H1 (cell line): ENCODE measurements at regions not wholly inside any gene's neighbourhood (a gene's known extent, or its start where the extent isn't known, plus 50 kb on each side); places are given as distances from the start of the nearest gene placed in this dataset.

Source experiments
- CTCF ChIA-PET: fragments of 300-600 bp; sonication (Branson Sonifier 250); formaldehyde crosslinking; loops from one replicate; lab custom pipeline; 2021; ENCODE audit not compliant: partially characterized antibody; lab: Charles Lee
- POLR2A ChIA-PET: fragments of 300-600 bp; sonication (Branson Sonifier 250); formaldehyde crosslinking; loops from one replicate; lab custom pipeline; 2021; ENCODE audit warnings: inconsistent platforms; ENCODE audit not compliant: partially characterized antibody; lab: Charles Lee
- DNase-seq, 2 experiments: peaks; one replicate each; pipeline versions ENCODE4 v3.0.0 to v3.0.0-alpha.2; 2010 to 2022; ENCODE audit warnings: low spot score in 2 of 2, low read depth in 1 of 2, mixed read lengths in 1 of 2
- FAIRE-seq: peaks from 2 replicates; lab custom pipeline; 2011; peaks lifted over from hg19 to GRCh38; lab: Jason Lieb, UNC
- H2AFZ ChIP-seq: 2 replicates; pipeline ENCODE4 v1.8.1; 2012; ENCODE audit warnings: low read length, inconsistent platforms
- H2AK5ac ChIP-seq: 2 replicates; pipeline ENCODE4 v1.6.1; 2013; ENCODE audit warnings: low read depth, low read length
- H2BK120ac ChIP-seq: replicated peaks from 2 replicates; pipeline ENCODE3; 2013; ENCODE audit warnings: low read depth, low read length, inconsistent platforms
- H2BK12ac ChIP-seq: 2 replicates; pipeline ENCODE4 v1.6.1; 2013; ENCODE audit warnings: low read depth, low read length
- H2BK15ac ChIP-seq: 2 replicates; pipeline ENCODE4 v1.6.1; 2013; ENCODE audit warnings: low read length
- H2BK20ac ChIP-seq: 2 replicates; pipeline ENCODE4 v1.6.1; 2013; ENCODE audit warnings: low read length
- H2BK5ac ChIP-seq: 2 replicates; pipeline ENCODE4 v1.6.1; 2013; ENCODE audit warnings: low read depth, low read length
- H3K14ac ChIP-seq: 2 replicates; pipeline ENCODE4 v1.6.1; 2013; ENCODE audit warnings: inconsistent platforms; ENCODE audit not compliant: insufficient read length
- H3K18ac ChIP-seq: 2 replicates; pipeline ENCODE4 v1.6.1; 2013; ENCODE audit warnings: low read length; ENCODE audit errors: extremely low read depth
- H3K23ac ChIP-seq: 2 replicates; pipeline ENCODE4 v1.6.1; 2013; ENCODE audit warnings: inconsistent platforms; ENCODE audit not compliant: insufficient read length
- H3K23me2 ChIP-seq: 2 replicates; pipeline ENCODE4 v1.6.1; 2013; ENCODE audit warnings: low read depth, low read length
- H3K27ac ChIP-seq: 2 replicates; pipeline ENCODE4 v1.6.1; 2011; ENCODE audit warnings: low read depth, low read length, inconsistent platforms
- H3K27me3 ChIP-seq, 4 experiments: replicated peaks in 1 of 4; 1 replicate in 1 of 4; 2 replicates in 3 of 4; pipeline versions ENCODE4 v1.6.1 to v1.8.1; 2011 to 2013; ENCODE audit warnings: low read length in 3 of 4, mild to moderate bottlenecking in 3 of 4, inconsistent platforms in 2 of 4, mixed read lengths in 2 of 4, moderate library complexity in 1 of 4; ENCODE audit not compliant: control insufficient read depth in 3 of 4, insufficient read depth in 3 of 4; ENCODE audit errors: extremely low read depth in 1 of 4
- H3K36me3 ChIP-seq, 4 experiments: 2 replicates each; pipeline versions ENCODE4 v1.6.1 to v1.8.1; 2011 to 2013; ENCODE audit warnings: mild to moderate bottlenecking in 4 of 4, low read length in 3 of 4, moderate library complexity in 2 of 4, control low read depth in 1 of 4, inconsistent platforms in 1 of 4; ENCODE audit not compliant: insufficient read depth in 4 of 4, control insufficient read depth in 2 of 4
- H3K4ac ChIP-seq: replicated peaks from 2 replicates; pipeline ENCODE3; 2013; ENCODE audit warnings: low read length, low read depth, mixed read lengths, inconsistent platforms; ENCODE audit not compliant: insufficient read length
- H3K4me1 ChIP-seq, 4 experiments: replicated peaks in 1 of 4; 1 replicate in 1 of 4; 2 replicates in 3 of 4; pipeline versions ENCODE4 v1.6.1 to v1.8.1; 2011 to 2013; ENCODE audit warnings: low read length in 3 of 4, inconsistent platforms in 2 of 4, mixed read lengths in 1 of 4; ENCODE audit not compliant: insufficient read depth in 4 of 4, control insufficient read depth in 3 of 4
- H3K4me2 ChIP-seq, 2 experiments: 2 replicates each; pipeline versions ENCODE4 v1.6.1 to v1.8.1; 2011 to 2013; ENCODE audit warnings: low read depth in 2 of 2, low read length in 2 of 2, control low read depth in 1 of 2, inconsistent platforms in 1 of 2, mild to moderate bottlenecking in 1 of 2; ENCODE audit not compliant: insufficient read depth in 1 of 2
- H3K4me3 ChIP-seq, 4 experiments: fragments of 200-600, 300-600 bp in 1 of 4; sonication (generic), shearing (Covaris generic), sonication (Bioruptor Twin) in 1 of 4; 2 replicates each; pipeline versions ENCODE4 v1.5.1 to v1.8.1; 2011 to 2016; ENCODE audit warnings: low read length in 4 of 4, low read depth in 3 of 4, control low read depth in 2 of 4, inconsistent platforms in 2 of 4, mild to moderate bottlenecking in 2 of 4, mixed read lengths in 1 of 4, moderate library complexity in 1 of 4; ENCODE audit not compliant: insufficient read depth in 2 of 4; ENCODE audit errors: extremely low read depth in 1 of 4
- H3K56ac ChIP-seq: replicated peaks from 2 replicates; pipeline ENCODE3; 2013; ENCODE audit warnings: low read depth, mild to moderate bottlenecking, mixed read lengths, low read length, inconsistent platforms; ENCODE audit not compliant: insufficient read length
- H3K79me1 ChIP-seq: 2 replicates; pipeline ENCODE4 v1.6.1; 2013; ENCODE audit warnings: low read depth, low read length, control low read depth
- H3K79me2 ChIP-seq, 2 experiments: 2 replicates each; pipeline versions ENCODE4 v1.6.1 to v1.8.1; 2012 to 2013; ENCODE audit warnings: low read length in 2 of 2, mild to moderate bottlenecking in 2 of 2, inconsistent platforms in 1 of 2; ENCODE audit not compliant: insufficient read depth in 2 of 2, control insufficient read depth in 1 of 2
- H3K9ac ChIP-seq, 4 experiments: replicated peaks in 1 of 4; 1 replicate in 1 of 4; 2 replicates in 3 of 4; pipeline versions ENCODE4 v1.6.1 to v1.8.1; 2011 to 2013; ENCODE audit warnings: low read depth in 3 of 4, low read length in 3 of 4, control low read depth in 2 of 4, mild to moderate bottlenecking in 2 of 4, moderate library complexity in 2 of 4, inconsistent platforms in 1 of 4; ENCODE audit errors: extremely low read depth in 1 of 4
- H3K9me3 ChIP-seq, 2 experiments: 2 replicates each; pipeline versions ENCODE4 v1.6.1 to v1.8.1; 2012 to 2013; ENCODE audit warnings: mild to moderate bottlenecking in 2 of 2, moderate library complexity in 2 of 2, control low read depth in 1 of 2, inconsistent platforms in 1 of 2, low read depth in 1 of 2, low read length in 1 of 2, mixed read lengths in 1 of 2; ENCODE audit not compliant: insufficient read depth in 2 of 2
- H4K20me1 ChIP-seq, 2 experiments: replicated peaks in 1 of 2; 2 replicates each; pipeline versions ENCODE3 to v1.8.1; 2011 to 2013; ENCODE audit warnings: inconsistent platforms in 2 of 2, low read length in 2 of 2, mild to moderate bottlenecking in 1 of 2; ENCODE audit not compliant: insufficient read depth in 2 of 2, control insufficient read depth in 1 of 2
- H4K5ac ChIP-seq: 2 replicates; pipeline ENCODE4 v1.6.1; 2013; ENCODE audit warnings: low read length, low read depth, mixed read lengths, inconsistent platforms; ENCODE audit not compliant: insufficient read length
- H4K8ac ChIP-seq: 2 replicates; pipeline ENCODE4 v1.8.0; 2013; ENCODE audit warnings: mild to moderate bottlenecking, moderate library complexity, low read length, inconsistent platforms; ENCODE audit not compliant: insufficient read depth; ENCODE audit errors: extremely low read depth
- H4K91ac ChIP-seq: replicated peaks from 2 replicates; pipeline ENCODE3; 2013; ENCODE audit warnings: low read length, mixed read lengths, inconsistent platforms; ENCODE audit not compliant: insufficient read length
- ASH2L ChIP-seq: fragments of 200-600, 300-600 bp; sonication (generic); IDR thresholded peaks from one replicate; pipeline ENCODE4 v1.7.1; 2017; ENCODE audit warnings: low read length
- CBX5 ChIP-seq: fragments of 300-800, 300-1000 bp; sonication (generic); IDR thresholded peaks from 2 replicates; pipeline ENCODE4 v1.7.1; 2016; ENCODE audit warnings: antibody characterized with exemption, low read length, low read depth
- CHD1 ChIP-seq: IDR thresholded peaks from 2 replicates; pipeline ENCODE4 v1.6.1; 2012; ENCODE audit warnings: low read depth, low read length, improper control_type of control experiment
- CHD2 ChIP-seq: IDR thresholded peaks from 2 replicates; pipeline ENCODE4 v1.6.1; 2012; ENCODE audit warnings: low read length, improper control_type of control experiment
- GABPA ChIP-seq: IDR thresholded peaks from 2 replicates; pipeline ENCODE4 v1.6.1; 2011; ENCODE audit warnings: mild to moderate bottlenecking, low read length, moderate library complexity, borderline replicate concordance; ENCODE audit not compliant: insufficient read depth
- NRF1 ChIP-seq: IDR thresholded peaks from 2 replicates; pipeline ENCODE4 v1.6.1; 2011; ENCODE audit warnings: mild to moderate bottlenecking, low read depth, low read length, improper control_type of control experiment
- RAD21 ChIP-seq, 2 experiments: IDR thresholded peaks in 1 of 2; conservative IDR thresholded peaks in 1 of 2; 2 replicates each; pipeline ENCODE4 v1.6.1; 2011; ENCODE audit warnings: low read depth in 2 of 2, low read length in 2 of 2, improper control_type of control experiment in 1 of 2, inconsistent platforms in 1 of 2, mild to moderate bottlenecking in 1 of 2, moderate library complexity in 1 of 2
- RFX5 ChIP-seq: IDR thresholded peaks from 2 replicates; pipeline ENCODE4 v1.6.1; 2011; ENCODE audit warnings: low read depth, low read length, improper control_type of control experiment, borderline replicate concordance
- TEAD4 ChIP-seq: IDR thresholded peaks from 2 replicates; pipeline ENCODE4 v1.6.1; 2012; ENCODE audit warnings: low read depth, low read length, inconsistent platforms, mixed read lengths

- Histone ChIP-seq H3K27me3 (no peaks in the 10 kb centered on the region), H4K20me1 (no peaks in the 10 kb centered on the region), H4K91ac (no peak overlapping the region), H2BK15ac (no peak overlapping the region), H3K9me3 (no peaks in the 10 kb centered on the region; a peak in 1 of 4 replicates), H4K8ac (no peak overlapping the region), H3K14ac (no peak overlapping the region), H3K4me1 (no peaks in the 10 kb centered on the region), H3K36me3 (no peaks in the 10 kb centered on the region), H4K5ac (no peak overlapping the region), H3K4me2 (no peak overlapping the region), H3K23me2 (no peaks in the 10 kb centered on the region), H2BK120ac (no peak overlapping the region), H3K23ac (no peak overlapping the region), H2BK20ac (no peak overlapping the region)
- ChIA-PET POLR2A (interaction anchor here (0.7 kb wide), 2 partner anchors 11 to 283 kb away, joined by 3 read pairs; no protein-coding TSS in a partner anchor), CTCF (interaction anchor here (0.7 to 1.6 kb wide), 2 partner anchors 17 to 66 kb away, joined by 3 to 4 read pairs; no protein-coding TSS in a partner anchor)
- no peak for FAIRE-seq
- TF ChIP-seq RFX5: no peak
- no peak for TF ChIP-seq CBX5
- TF ChIP-seq CHD1: no peak
- TF ChIP-seq NRF1: no peak
- TF ChIP-seq RAD21 (IDR thresholded peaks at IDR 0.05 in 1 of 2, conservative IDR thresholded peaks at IDR 0.05 in 1 of 2; ENCODE audit: low read depth in 2 of 2, low read length in 2 of 2): no peak
- TF ChIP-seq TEAD4: no peak
- TF ChIP-seq CHD2: no peak
- TF ChIP-seq ASH2L: no peak
- TF ChIP-seq GABPA: no peak
- TF ChIP-seq, all 59 proteins: peak for 0
- no peaks in the 10 kb centered on the region for H3K79me1 ChIP-seq
- H2AFZ ChIP-seq: no peak overlapping the region
- no peak overlapping the region for H3K4ac ChIP-seq
- no peak overlapping the region for H3K4me3 ChIP-seq
- H3K27ac ChIP-seq: no peak overlapping the region
- no peak overlapping the region for H2BK5ac ChIP-seq
- no peak overlapping the region for H3K18ac ChIP-seq
- no peaks in the 10 kb centered on the region for H3K79me2 ChIP-seq
- H3K9ac ChIP-seq: no peak overlapping the region
- H2BK12ac ChIP-seq: no peak overlapping the region
- no peak overlapping the region for H3K56ac ChIP-seq
- no peak for DNase-seq
- H2AK5ac ChIP-seq: no peak overlapping the region
Measured at GRCh38 chr2:48034295-48034694, 128.0 kb upstream of the FBXO11 start.
